Glutamatergic neuron (in vitro differentiated cells): ENCODE measurements at regions not wholly inside any gene's neighbourhood (a gene's known extent, or its start where the extent isn't known, plus 50 kb on each side); places are given as distances from the start of the nearest gene placed in this dataset.

ENCODE experiments used
- DNase-seq: peaks from one replicate; pipeline ENCODE4 v3.0.0; 2022
- H3K27ac Mint-ChIP-seq: one replicate; pipeline ENCODE4 v1.8.0; 2020; ENCODE audit warnings: mild to moderate bottlenecking, mixed read lengths, inconsistent platforms; ENCODE audit not compliant: unreplicated experiment
- H3K27me3 Mint-ChIP-seq: one replicate; pipeline ENCODE4 v1.8.0; 2020; ENCODE audit warnings: mild to moderate bottlenecking, moderate library complexity, mixed read lengths, inconsistent platforms; ENCODE audit not compliant: unreplicated experiment
- H3K36me3 Mint-ChIP-seq: one replicate; pipeline ENCODE4 v1.8.0; 2020; ENCODE audit warnings: mild to moderate bottlenecking, mixed read lengths, inconsistent platforms; ENCODE audit not compliant: unreplicated experiment
- H3K4me1 Mint-ChIP-seq: one replicate; pipeline ENCODE4 v1.8.0; 2020; ENCODE audit warnings: mild to moderate bottlenecking, low read depth, mixed read lengths, inconsistent platforms; ENCODE audit not compliant: unreplicated experiment
- H3K4me3 Mint-ChIP-seq: one replicate; pipeline ENCODE4 v1.8.0; 2020; ENCODE audit warnings: mild to moderate bottlenecking, mixed read lengths, inconsistent platforms; ENCODE audit not compliant: unreplicated experiment
- H3K9me3 Mint-ChIP-seq: one replicate; pipeline ENCODE4 v1.8.0; 2020; ENCODE audit warnings: mild to moderate bottlenecking, moderate library complexity, mixed read lengths, inconsistent platforms; ENCODE audit not compliant: unreplicated experiment
- CTCF ChIP-seq: fragments of 200-600 bp; sonication (generic); IDR thresholded peaks from one replicate; pipeline ENCODE4 v1.5.0; 2021; ENCODE audit not compliant: partially characterized antibody, unreplicated experiment

GRCh38 chr3:161913786-161914389 lies 417.3 kb downstream of the OTOL1 start:
- TF ChIP-seq CTCF: no peak
- H3K27ac Mint-ChIP-seq: no peak overlapping the region
- peaks cover 3% of the 10 kb centered on the region for H3K4me1 Mint-ChIP-seq
- DNase-seq: no peak
- no peak overlapping the region for H3K4me3 Mint-ChIP-seq
- no peaks in the 10 kb centered on the region for H3K27me3 Mint-ChIP-seq
- H3K36me3 Mint-ChIP-seq: no peaks in the 10 kb centered on the region
- H3K9me3 Mint-ChIP-seq: no peaks in the 10 kb centered on the region

GRCh38 chr3:161914703-161915417 lies 418.3 kb downstream of the OTOL1 start:
- Mint-ChIP-seq H3K4me1 (peaks cover 3% of the 10 kb centered on the region), H3K27ac (no peak overlapping the region), H3K27me3 (no peaks in the 10 kb centered on the region), H3K4me3 (no peak overlapping the region), H3K9me3 (no peaks in the 10 kb centered on the region), H3K36me3 (no peaks in the 10 kb centered on the region)
- no peak for TF ChIP-seq CTCF
- DNase-seq: peak; percentile 75

- Mint-ChIP-seq H3K4me1 (peaks cover 3% of the 10 kb centered on the region), H3K27me3 (no peaks in the 10 kb centered on the region), H3K4me3 (no peak overlapping the region), H3K27ac (no peak overlapping the region), H3K36me3 (no peaks in the 10 kb centered on the region), H3K9me3 (no peaks in the 10 kb centered on the region)
- no peak for TF ChIP-seq CTCF
- DNase-seq: no peak
These were observed 418.8 kb downstream of the OTOL1 start for GRCh38 chr3:161915418-161915750.

- Mint-ChIP-seq H3K36me3 (peaks cover 2% of the 10 kb centered on the region), H3K4me1 (no peaks in the 10 kb centered on the region), H3K27me3 (no peaks in the 10 kb centered on the region), H3K27ac (no peak overlapping the region), H3K9me3 (no peaks in the 10 kb centered on the region), H3K4me3 (no peak overlapping the region)
- no peak for DNase-seq
- TF ChIP-seq CTCF: no peak
These were observed 423.6 kb downstream of the OTOL1 start for GRCh38 chr3:161920196-161920595.

GRCh38 chr3:161925749-161926360 lies 429.2 kb downstream of the OTOL1 start:
- H3K27ac Mint-ChIP-seq: no peak overlapping the region
- peak; percentile 35 for TF ChIP-seq CTCF
- peaks cover 5% of the 10 kb centered on the region for H3K36me3 Mint-ChIP-seq
- no peaks in the 10 kb centered on the region for H3K4me1 Mint-ChIP-seq
- DNase-seq: no peak
- H3K4me3 Mint-ChIP-seq: no peak overlapping the region
- H3K9me3 Mint-ChIP-seq: peaks cover 1% of the 10 kb centered on the region
- no peaks in the 10 kb centered on the region for H3K27me3 Mint-ChIP-seq
